Progenitor cell of endocrine pancreas (in vitro differentiated cells): ENCODE measurements at regions not wholly inside any gene's neighbourhood (a gene's known extent, or its start where the extent isn't known, plus 50 kb on each side); places are given as distances from the start of the nearest gene placed in this dataset.

Source experiments
- DNase-seq: peaks from one replicate; pipeline ENCODE4 v3.0.0; 2021; ENCODE audit warnings: low spot score; ENCODE audit not compliant: unreplicated experiment
- H3K27ac Mint-ChIP-seq: 2 replicates; pipeline ENCODE4 v1.8.0; 2021; ENCODE audit warnings: mild to moderate bottlenecking, moderate library complexity, mixed read lengths
- H3K27me3 Mint-ChIP-seq: 2 replicates; pipeline ENCODE4 v1.8.0; 2021; ENCODE audit warnings: mixed read lengths
- H3K36me3 Mint-ChIP-seq: 2 replicates; pipeline ENCODE4 v1.8.0; 2022; ENCODE audit warnings: mixed read lengths; ENCODE audit not compliant: insufficient read depth
- H3K4me1 Mint-ChIP-seq: 2 replicates; pipeline ENCODE4 v1.8.0; 2021; ENCODE audit warnings: low read depth, mixed read lengths
- H3K4me3 Mint-ChIP-seq: 2 replicates; pipeline ENCODE4 v1.8.0; 2021; ENCODE audit warnings: low read depth, mild to moderate bottlenecking, moderate library complexity, mixed read lengths
- H3K9me3 Mint-ChIP-seq: 2 replicates; pipeline ENCODE4 v1.8.0; 2021; ENCODE audit warnings: low read depth, mixed read lengths
- CTCF ChIP-seq: fragments of 200-600 bp; sonication (generic); IDR thresholded peaks from one replicate; pipeline ENCODE4 v1.5.0; 2021; ENCODE audit warnings: antibody characterized with exemption, mild to moderate bottlenecking; ENCODE audit not compliant: unreplicated experiment

- DNase-seq, result no peak
- Mint-ChIP-seq H3K4me3 (no peak overlapping the region), H3K9me3 (no peaks in the 10 kb centered on the region), H3K36me3 (no peaks in the 10 kb centered on the region), H3K27me3 (peaks cover 5% of the 10 kb centered on the region), H3K4me1 (peaks cover 2% of the 10 kb centered on the region), H3K27ac (no peak overlapping the region)
- no peak for TF ChIP-seq CTCF
Observed at GRCh38 chr11:112553205-112553731, 292.6 kb upstream of the PLET1 start.

- H3K4me1 Mint-ChIP-seq, result peaks cover 2% of the 10 kb centered on the region
- DNase-seq, result no peak
- TF ChIP-seq CTCF, result no peak
- peaks cover 5% of the 10 kb centered on the region for H3K27me3 Mint-ChIP-seq
- H3K36me3 Mint-ChIP-seq, result no peaks in the 10 kb centered on the region
- H3K9me3 Mint-ChIP-seq, result no peaks in the 10 kb centered on the region
- H3K4me3 Mint-ChIP-seq, result no peak overlapping the region
- H3K27ac Mint-ChIP-seq, result no peak overlapping the region
Observed at GRCh38 chr11:112554586-112554985, 293.9 kb upstream of the PLET1 start.

DNA sequence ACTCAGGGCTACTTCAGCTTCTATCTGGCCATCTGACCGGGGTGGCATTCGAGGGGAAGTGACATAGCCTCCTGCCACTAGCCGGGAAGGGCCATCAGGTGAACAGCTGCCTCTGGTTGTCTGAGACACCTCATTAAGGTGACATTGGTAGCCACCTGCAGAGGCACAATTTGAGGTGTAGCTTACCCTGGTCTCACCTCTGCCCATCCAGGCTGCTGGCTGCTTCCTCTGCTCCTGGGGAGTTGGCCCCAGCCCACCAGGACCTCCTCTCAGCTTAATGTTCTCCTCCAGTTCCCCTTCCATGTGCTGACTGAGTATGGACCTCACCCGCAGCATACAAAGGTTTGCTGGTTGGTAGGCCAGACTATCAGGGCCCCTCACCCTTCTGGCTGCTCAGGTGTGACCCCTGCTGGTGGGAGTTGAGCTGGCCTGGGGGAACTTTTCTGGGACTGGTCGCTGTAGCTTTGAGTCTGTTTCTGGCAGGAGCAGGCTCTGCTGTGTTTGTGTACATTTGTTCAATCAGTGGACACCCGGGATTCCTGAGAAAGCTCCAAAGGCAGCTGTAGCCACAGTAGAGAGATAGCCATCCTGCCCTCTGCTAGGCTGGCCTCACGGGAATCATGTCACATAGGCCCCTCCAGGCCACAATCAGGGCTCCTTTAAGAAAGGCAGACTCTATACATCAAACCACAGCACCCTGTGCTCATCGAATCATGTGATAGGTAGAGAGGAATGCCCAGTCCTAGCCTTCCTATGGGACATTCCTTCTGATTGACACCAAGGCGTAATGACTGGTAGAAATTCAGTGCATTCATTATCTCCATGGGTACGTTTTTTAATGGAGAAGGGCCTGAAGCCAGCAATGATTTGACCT, 295.1 kb upstream of the PLET1 start:
- Mint-ChIP-seq H3K9me3 (no peaks in the 10 kb centered on the region), H3K4me1 (peaks cover 2% of the 10 kb centered on the region), H3K27ac (no peak overlapping the region), H3K27me3 (peaks cover 5% of the 10 kb centered on the region), H3K4me3 (no peak overlapping the region), H3K36me3 (no peaks in the 10 kb centered on the region)
- peak; percentile 80 for TF ChIP-seq CTCF
- peak; percentile 73 for DNase-seq

- no peak for DNase-seq
- Mint-ChIP-seq H3K27me3 (peaks cover 8% of the 10 kb centered on the region), H3K36me3 (no peaks in the 10 kb centered on the region), H3K4me1 (peaks cover 2% of the 10 kb centered on the region), H3K4me3 (no peak overlapping the region), H3K27ac (no peak overlapping the region), H3K9me3 (no peaks in the 10 kb centered on the region)
- no peak for TF ChIP-seq CTCF
Observed at GRCh38 chr11:112558691-112559090, 298.0 kb upstream of the PLET1 start.

DNA sequence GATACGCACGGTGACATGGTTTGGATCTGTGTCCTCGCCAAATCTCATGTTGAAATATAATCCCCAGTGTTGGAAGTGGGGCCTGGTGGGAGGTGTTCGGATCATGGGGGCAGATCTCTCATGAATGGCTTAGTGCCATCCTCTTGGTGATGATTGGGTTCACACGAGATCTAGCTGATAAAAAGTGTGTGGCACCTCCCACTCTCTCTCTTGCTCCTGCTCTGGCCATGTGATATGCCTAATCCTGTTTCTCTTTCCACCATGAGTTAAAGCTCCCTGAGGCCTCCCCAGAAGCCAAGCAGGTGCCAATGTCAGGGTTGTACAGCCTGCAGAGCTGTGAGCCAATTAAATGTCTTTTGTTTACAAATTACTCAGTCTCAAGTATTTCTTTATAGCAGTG, 303.1 kb upstream of the PLET1 start:
- no peak overlapping the region for H3K4me3 Mint-ChIP-seq
- H3K4me1 Mint-ChIP-seq, result no peaks in the 10 kb centered on the region
- TF ChIP-seq CTCF, result no peak
- no peaks in the 10 kb centered on the region for H3K36me3 Mint-ChIP-seq
- H3K9me3 Mint-ChIP-seq, result no peaks in the 10 kb centered on the region
- no peak overlapping the region for H3K27ac Mint-ChIP-seq
- H3K27me3 Mint-ChIP-seq, result peaks cover 3% of the 10 kb centered on the region
- no peak for DNase-seq
